ENCODE measurements at regions not wholly inside any gene's neighbourhood (a gene's known extent, or its start where the extent isn't known, plus 50 kb on each side); places are given as distances from the start of the nearest gene placed in this dataset.
A peak's percentile ranks its signal among the peaks of the same experiment; 100 is the strongest.
"Not testable (repeated sequence)": the region's sequence is repeated elsewhere in the genome, so short reads cannot be mapped to it uniquely, and the experiment has no call there.

DNA sequence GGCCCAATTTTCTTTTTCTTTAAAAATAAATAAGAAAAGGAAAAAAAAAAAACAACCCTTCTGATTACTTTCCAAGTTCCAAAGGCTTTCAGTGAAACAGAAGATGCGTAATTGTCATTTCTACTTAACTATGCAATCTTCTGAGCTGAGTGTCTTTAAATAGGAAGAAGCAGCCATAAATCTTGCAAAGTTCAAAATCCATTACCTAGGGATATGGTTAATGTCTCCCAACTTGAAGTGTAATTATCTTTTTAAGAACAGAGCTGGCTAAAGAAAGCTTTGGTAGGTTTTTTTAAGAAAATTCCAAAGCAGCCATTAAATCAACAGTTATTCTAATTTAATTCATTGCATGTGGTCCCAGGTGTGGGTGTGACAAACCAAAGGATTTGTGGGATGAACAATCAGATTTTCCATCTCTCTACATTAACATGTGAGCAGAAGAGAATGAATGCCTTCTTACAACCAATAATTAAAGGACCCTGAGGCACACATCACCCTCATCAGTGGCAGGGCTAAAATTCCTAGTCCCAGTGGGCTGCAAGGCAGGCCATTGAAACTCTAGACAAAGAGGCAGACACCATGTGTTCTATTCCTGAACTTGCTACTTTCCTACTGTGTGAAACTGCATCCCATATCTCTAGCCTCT lies 419.2 kb downstream of the REEP3 start:
- ATAC-seq (no peak), DNase-seq (no peak)
- intact Hi-C loops (cut with micrococcal nuclease): no loop called here

DNA sequence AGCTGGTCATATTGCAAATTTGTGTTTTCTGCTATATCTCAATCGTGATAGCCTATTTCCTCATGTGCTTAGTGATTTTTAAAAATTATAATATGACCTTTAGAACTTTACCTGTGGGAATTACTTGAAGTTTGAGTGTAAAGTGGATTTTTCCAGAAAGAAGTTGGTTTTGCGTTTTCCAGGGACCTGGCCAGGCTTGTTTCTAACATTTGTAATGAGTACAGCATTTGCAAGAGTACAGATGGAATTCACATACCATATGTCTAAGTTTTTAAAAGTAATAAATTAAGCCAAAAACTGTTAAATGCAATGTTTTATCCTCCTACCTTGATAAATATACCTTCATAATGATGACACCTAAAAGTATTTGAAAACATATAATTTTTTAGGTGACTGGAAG lies 443.2 kb downstream of the REEP3 start:
- no peak for ATAC-seq
- intact Hi-C loops (cut with micrococcal nuclease): no loop called here
- DNase-seq: no peak

DNA sequence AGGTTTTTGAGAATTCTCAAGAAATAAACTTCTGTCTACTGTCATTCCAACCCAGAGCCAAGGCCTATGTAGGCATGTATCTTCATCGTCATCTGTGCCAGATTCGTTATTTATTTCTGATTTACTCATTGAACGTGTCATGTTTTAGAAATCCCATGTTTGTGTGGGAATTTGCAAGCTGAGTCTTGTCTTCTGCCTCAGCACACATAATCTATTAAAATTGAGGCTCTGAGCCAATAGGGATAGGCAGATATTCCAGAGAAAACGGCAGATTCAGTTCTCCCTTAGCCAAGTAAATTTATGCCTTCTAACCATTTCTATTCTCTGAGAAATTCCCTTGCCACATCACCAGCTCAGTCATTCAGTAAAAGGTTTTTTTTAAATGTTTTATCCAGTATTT lies 444.6 kb downstream of the REEP3 start:
- intact Hi-C loops (cut with micrococcal nuclease): no loop called here
- DNase-seq (no peak), ATAC-seq (no peak)

DNA sequence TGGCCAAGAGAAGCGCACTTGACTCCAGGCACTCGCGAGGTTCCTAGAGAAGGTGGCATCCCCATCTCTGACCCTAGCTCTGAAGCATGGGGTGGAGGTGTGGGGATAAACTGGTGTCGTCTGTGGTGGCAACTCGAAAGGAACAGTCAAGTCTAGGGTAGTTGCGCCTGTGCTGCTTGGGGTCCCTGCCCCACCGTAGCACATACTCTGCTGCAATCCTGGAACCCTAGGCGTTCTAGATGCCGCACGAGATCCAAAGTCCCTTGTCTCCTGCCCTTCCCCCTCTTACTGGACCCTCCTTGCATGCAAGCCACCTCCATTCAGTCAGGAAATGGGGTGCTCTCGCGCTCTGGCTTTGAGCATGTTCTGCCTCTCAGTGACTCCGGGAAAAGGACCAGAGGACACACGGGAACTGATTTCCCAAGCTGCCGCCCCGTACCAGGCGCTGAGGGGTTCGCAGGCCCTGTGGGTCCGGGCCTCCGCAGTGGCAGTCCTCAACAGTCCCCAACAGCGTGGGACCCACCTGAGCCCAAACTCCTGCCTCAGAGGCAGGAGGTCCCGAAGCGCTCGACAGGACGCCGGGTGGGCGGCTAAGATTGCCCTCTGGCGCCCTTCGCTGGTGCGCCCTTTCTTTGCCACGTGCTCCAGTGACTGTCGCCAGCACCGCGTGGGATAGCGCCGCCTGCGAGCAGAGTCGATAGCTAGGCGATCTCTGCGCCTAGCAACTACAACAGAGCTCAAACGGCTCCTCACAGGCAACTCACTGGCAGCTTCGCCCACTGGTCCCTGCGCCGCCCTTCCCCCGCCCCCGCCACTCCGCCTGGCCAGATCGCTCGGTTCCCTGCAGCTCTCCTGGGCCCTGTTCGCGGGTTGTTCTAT lies 452.0 kb downstream of the REEP3 start:
- intact Hi-C loops (cut with micrococcal nuclease): no loop called here

DNA sequence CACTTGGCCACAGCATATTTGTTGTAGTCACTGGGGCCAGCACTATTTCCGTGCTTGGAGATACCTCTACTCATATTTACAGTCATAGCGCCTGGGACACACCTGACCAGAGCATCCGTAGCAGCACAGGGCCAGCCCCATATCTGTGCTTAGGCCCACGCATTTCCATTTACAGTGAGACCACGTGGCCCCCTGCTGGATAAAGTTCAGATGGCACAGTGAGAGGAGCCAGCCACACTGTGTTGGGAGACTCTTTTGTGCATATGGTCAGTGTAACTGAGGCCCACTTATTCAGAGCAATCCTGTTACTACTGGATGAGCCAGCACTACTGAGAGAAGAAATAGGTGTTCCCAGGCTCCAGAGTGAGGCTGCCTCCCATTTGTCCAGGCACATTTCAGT lies 455.3 kb downstream of the REEP3 start:
- DNase-seq: peak; percentile 42
- peak; percentile 71 for ATAC-seq
- intact Hi-C loops (cut with micrococcal nuclease): no loop called here

More for the DNA sequence above, 452.0 kb downstream of the REEP3 start:
- ATAC-seq (no peak), DNase-seq (no peak)

DNA sequence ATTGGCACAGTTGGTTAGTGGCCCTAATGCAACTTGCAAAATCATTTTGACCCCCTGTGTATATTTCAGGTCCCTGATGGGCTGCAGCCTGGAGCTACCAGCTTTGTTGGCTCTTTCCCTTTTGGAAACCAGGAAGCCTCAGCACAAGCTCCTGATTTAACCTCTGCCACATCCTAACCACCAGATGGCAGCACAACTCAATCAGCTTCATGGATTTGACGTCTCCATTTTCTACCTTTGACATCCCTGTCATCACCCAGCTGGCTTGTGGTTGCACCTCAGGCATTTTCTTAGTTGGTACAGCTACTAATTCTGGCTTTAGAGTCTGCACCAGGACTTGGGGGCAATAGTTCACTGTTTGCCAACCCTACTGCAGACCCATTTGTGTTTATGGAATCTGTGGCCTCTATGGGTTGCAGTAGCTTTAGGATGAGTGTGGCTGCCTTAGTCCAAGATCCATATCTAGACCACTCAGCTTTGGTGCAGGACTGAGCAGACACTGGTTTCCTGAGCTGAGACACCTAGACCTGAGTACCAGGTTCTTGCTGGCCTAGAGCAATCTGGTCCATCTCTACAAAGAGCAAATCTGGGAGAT lies 456.2 kb downstream of the REEP3 start:
- ATAC-seq (peak; percentile 26), DNase-seq (no peak)
- intact Hi-C loops (cut with micrococcal nuclease): no loop called here

DNA sequence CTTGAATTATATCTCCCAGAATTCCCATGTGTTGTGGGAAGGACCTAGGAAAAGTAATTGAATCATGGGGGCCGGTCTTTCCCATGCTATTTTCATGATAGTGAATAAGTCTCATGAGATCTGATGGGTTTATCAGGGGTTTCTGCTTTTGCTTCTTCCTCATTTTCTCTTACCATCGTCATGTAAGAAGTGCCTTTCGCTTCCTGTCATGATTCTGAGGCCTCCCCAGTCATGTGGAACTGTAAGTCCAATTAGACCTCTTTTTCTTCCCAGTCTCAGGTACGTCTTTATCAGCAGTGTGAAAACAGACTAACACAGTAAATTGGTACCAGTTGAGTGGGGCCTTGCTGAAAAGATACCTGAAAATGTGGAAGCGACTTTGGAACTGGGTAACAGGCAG lies 459.7 kb downstream of the REEP3 start:
- DNase-seq; ATAC-seq; intact Hi-C loops (cut with micrococcal nuclease): not testable (repeated sequence)

DNA sequence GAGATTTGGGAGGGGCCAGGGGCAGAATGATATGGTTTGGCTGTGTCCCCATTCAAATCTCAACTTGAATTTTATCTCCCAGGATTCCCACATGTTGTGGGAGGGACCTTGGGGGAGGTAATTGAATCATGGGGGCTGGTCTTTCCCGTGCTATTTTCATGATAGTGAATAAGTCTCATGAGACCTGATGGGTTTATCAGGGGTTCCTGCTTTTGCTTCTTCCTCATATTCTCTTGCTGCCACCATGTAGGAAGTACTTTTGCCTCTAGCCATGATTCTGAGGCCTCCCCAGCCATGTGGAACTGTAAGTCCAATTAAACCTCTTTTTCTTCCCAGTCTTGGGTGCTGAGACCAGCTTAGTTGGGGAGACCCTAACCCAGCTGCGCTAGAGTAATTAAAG lies 462.9 kb downstream of the REEP3 start:
- intact Hi-C loops (cut with micrococcal nuclease); ATAC-seq; DNase-seq: not testable (repeated sequence)

DNA sequence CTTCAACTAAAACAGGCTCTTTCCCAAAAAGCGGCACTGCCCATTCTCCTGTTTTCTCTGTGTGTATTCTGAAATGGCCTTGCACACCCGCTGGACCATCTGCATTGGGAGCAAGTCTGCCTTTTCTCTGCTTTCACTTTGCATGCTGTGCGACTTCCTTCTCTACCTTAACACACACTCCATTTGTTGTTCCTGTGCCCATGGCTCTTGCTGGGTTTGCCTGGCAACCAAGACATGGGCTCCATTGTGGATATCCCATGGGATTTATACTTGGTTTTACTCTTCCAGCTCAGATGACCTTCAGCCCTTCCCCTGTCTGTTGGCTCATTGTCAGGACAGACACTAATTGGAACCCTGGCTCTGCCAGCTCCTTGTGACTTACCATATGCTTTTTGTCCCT lies 465.3 kb downstream of the REEP3 start:
- intact Hi-C loops (cut with micrococcal nuclease): no loop called here
- ATAC-seq (no peak), DNase-seq (no peak)

DNA sequence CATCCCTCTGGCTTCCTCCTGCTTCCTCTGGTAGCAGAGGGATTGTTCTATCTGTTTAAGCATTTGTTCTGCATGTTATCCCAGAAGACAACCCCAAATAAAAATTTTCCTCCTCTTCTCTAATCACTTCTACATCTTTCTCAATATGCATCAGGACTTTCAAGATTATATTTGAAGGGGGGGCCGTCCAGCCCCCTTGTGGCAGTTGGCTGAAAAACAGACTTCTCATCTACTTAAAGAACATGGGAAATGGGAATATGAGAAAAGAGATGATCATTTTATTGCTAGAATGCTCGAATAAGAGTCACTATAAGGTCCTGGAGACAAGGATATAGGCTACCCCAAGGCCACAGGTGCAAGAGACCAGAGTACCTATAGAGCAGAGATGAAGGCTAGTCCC lies 466.0 kb downstream of the REEP3 start:
- DNase-seq (no peak), ATAC-seq (no peak)
- intact Hi-C loops (cut with micrococcal nuclease): no loop called here

DNA sequence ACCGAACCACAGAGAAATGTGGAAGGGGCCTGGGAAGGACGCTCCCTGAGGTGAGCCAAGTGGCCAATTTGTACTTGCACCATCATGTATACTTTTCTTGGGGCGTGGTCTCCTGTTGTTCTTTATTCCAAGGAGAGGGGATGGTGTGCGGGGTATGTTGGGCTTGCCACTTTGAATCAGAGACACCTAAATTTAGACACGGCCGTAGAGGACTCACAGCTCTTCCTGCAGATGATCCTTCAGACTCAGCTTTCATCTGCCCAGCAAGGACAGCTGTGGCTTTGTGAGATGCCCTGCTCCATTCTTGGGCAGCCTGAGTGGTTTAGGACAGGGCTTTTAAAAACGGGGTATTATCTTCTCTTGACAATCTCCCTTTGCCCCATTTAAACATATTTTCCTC lies 473.2 kb downstream of the REEP3 start:
- no peak for ATAC-seq
- DNase-seq: no peak
- intact Hi-C loops (cut with micrococcal nuclease): no loop called here

DNA sequence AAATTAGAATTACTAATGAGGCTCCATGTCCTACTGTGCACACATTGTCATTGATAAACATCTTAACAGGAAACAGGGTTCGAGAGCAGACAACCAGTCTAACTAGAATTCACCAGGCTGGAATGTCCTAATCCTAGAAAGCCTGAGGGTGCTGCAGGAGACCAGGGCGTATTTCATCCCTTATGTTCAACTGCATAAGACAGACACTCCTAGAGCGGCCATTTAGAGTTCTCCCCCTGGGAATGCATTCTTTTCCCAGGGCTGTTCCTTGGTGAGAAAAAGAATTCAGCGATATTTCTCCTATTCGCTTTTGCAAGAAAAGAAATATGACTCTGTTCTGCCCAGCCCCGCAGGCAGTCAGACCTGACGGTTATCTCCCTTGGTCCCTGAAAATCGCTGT lies 486.0 kb downstream of the REEP3 start:
- intact Hi-C loops (cut with micrococcal nuclease): no loop called here
- no peak for DNase-seq
- no peak for ATAC-seq

DNA sequence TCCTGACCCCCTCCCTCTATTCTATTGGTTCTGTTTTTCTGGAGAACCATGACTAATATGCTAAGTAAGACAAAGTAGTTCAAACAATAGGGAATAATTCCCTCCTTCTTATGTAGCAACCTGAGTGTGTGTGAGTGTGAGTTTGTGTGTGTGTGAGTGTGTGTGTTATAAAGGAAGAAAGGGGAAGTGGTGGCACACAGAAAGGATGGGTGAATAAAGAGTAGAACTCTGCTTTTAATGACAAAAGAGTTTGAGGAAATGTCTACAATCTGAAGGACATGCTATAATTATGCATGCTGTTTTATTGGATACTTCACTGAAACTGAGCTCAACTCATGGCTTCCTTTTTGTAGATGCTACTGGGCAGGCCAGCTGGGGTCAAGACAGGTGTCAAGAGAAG lies 489.5 kb downstream of the REEP3 start:
- intact Hi-C loops (cut with micrococcal nuclease): no loop called here
- DNase-seq (no peak), ATAC-seq (no peak)

DNA sequence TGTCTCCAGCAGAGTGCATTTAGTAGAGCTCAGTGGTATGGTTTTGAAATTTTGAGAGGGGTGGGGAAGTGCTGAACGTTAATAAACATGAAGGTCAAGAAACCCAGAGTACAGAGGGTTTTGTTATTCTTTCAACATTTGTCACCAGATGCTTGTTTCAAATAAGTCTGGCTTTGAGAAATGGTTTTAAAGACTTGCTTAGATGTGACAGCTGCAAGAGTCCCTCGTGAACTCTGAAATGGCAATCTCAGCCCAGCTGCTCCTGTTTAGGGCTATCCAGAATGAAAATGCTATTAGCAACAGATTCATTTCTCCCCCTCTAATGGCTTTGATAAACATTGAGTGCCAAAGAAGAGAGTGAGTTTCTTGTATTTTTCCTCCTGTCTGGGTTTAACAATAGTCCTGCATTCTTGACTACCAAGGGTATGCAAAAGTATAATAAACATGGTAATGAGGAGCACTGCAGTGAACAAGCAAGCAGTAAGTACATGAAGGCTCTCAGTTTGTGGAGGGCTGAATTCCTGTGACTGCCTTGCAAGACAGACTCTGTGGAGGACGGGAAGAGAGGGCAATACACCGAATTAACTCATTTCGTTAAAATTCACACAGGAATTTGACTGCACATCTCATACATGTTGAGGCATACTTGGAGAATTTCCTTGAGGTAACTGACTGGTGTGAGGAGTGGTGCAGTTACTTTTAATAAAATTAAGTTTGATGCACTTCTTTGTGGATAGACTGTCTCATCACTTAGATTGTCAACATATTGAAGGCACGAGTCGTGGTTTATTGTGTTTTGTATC lies 490.9 kb downstream of the REEP3 start:
- ATAC-seq (peak; percentile 43), DNase-seq (no peak)
- intact Hi-C loops (cut with micrococcal nuclease): no loop called here

DNA sequence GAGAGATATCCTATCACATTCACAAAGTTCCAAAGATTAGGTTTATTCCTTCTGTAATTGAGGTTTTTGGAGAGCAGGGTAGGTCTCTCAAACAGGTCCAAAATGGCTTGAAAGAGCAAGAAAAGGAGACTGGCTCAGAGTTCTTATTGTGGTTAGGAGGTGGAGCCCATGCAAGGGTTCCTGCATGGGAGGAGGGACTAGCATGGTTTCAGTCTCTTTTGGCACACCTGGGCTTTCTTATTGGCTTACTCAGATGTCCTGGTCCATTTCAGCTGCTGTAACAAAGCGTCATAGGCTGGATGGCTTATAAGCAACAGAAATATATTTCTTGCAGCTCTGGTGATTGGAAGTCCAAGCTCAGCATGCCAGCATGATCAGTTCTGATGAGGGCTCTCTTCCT lies 493.1 kb downstream of the REEP3 start:
- no peak for ATAC-seq
- DNase-seq: no peak
- intact Hi-C loops (cut with micrococcal nuclease): no loop called here

DNA sequence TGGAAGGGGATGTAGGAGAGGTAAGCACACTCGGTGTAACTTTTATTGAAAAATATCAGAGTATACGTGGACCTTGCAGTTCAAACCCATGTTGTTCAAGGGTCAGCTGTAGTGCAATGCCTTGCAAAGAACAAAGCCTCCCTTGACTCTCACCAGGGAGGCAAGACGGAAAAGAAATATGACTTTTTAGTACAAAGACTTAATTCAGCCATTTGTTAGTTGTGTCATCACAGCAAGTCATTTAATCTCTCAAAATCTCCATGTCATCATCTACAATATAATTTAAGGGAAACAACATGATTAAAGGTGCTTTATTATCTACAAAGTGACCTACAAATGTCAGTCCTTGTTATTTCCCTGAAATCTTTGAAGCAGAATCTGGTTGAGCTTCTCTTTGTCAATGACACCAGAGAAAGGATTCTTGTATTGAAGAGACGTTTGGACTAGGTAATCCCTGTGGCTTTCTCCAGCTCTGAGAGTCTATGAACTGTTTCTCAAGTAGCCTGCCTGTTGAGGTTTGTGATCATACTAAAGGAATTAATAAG lies 502.8 kb downstream of the REEP3 start:
- DNase-seq (no peak), ATAC-seq (no peak)
- intact Hi-C loops (cut with micrococcal nuclease): no loop called here

DNA sequence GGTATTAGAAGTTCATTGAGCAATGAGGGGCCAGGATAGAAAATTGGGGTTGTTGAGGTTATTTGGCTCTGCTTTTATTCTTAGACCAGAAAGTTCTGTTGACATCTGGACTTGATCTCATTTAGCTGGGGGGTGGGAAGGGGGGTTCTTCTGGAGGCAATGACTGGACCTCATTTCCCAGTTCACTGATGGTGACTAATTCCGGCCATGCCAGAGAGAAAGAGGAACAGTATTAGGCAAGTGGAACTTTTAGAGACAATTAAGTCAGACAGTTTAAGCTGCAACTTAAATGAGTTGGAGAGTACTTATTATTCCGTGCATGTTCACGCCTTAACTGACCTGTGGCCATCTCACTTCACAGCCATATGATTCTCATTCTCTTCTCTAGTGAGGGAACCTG lies 512.5 kb downstream of the REEP3 start:
- intact Hi-C loops (cut with micrococcal nuclease): no loop called here
- ATAC-seq: no peak
- no peak for DNase-seq

DNA sequence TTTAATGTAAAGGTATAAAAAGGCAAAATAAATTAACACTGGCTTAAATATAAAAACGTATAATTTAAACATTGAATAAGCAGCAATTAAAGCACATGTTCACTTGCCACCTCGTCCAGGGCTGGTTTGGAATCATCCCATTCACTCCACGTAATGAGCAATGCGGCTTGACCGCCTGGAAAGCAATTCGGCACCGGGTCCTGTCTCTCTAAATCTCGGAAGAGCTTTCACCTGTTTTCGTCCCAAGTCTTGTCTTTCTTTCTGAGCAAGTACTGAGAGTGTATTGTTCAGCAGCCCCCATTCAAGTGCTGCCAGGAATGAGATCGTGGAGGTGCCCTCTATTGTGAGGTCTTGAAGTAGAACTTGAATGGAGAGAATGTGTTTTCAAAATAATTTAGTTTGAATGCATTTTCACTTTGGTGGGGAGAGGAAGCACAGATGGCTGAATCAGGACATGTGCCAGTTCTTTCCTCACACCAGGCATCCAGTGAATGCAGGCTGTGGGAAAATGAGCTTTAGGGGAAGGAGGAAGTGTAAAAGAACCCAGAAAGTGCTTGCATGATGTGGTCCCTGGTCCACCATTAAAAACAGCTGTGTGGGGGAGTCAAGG lies 515.2 kb downstream of the REEP3 start:
- ATAC-seq: peak; percentile 58
- intact Hi-C loops (cut with micrococcal nuclease): no loop called here
- no peak for DNase-seq

DNA sequence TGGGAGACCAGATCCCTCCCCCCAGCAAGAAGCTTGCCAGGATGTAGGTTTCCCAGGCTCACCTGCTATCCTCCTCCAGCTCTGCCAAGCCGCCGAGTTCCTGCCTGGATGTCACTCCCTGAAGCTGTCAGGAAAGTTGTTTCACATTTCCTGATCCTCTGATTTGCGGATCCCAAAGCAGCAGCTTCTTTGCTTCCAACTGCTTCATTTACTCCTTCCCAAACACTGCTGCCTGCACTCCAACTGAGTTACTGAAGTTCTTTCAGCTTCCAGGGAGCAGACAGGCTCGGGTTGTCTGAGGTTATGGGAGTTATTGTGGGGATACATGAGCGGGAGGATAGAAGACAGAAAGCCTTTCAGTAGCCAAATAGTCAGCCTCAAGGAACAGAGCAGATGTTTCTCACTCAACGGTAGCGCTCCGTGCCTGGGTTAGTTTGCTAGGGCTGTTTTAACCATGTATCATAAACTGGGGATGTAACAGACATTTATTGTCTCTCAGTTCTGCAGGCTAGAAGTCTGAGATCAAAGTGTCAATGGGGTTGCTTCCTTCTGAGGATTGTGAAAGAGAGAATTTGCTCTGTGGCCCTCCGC lies 516.0 kb downstream of the REEP3 start:
- no peak for DNase-seq
- intact Hi-C loops (cut with micrococcal nuclease): no loop called here
- ATAC-seq: peak; percentile 35

All from left ventricle myocardium superior (tissue), 1 donor.